ENCODE measurements at regions not wholly inside any gene's neighbourhood (a gene's known extent, or its start where the extent isn't known, plus 50 kb on each side); places are given as distances from the start of the nearest gene placed in this dataset.

DNA sequence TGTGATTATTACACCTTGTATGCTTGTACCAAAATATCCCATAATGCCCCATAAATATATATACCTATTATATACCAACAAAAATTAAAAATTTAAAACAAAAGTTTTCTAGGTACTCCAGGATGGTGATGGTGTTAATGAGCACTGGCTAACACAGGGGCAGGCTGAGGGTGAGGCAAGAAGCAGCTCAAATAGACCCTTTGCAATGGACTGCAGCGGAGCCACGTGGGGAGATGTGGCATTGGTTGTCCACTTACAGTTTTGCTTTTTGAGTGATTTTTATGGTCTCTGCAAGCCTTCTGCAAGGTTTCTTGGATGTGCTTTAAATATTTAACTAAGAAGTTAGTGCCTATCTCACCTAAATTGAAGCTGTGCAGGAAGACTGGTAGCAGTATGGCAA is 132.9 kb downstream of the RAP2A start (continued):
- TF ChIP-seq CTCF (IDR thresholded peaks at IDR 0.05 in 2 of 3, conservative IDR thresholded peaks at IDR 0.05 in 1 of 3; ENCODE audit: control insufficient read depth in 2 of 3, extremely low read depth in 1 of 3, insufficient read depth in 1 of 3, low read depth in 3 of 3, low read length in 3 of 3) (peak in 2 of 3 experiments; percentile 16 to 37; a peak in 1 of 6 replicates), SMC3 (IDR thresholded peaks at IDR 0.05; ENCODE audit: borderline replicate concordance, low read length) (peak; percentile 33; the same call in 1 of the 2 replicates)

GRCh38 chr13:97567510-97568243 is 133.7 kb downstream of the RAP2A start:
- ATAC-seq (peak; percentile 92), FAIRE-seq (no peak), DNase-seq (ENCODE audit: low read depth, low spot score) (peak; percentile 37)
- WGBS (ENCODE audit: insufficient coverage, insufficient replicate concordance, low lambda C conversion rate, missing lambda C conversion rate): 19% methylated on average over 3 of the region's 3 CpGs
- H3K4me1 ChIP-seq (ENCODE audit: control insufficient read depth, insufficient read depth, low read length): no peaks in the 10 kb centered on the region
- H4K20me1 ChIP-seq (ENCODE audit: control insufficient read depth, insufficient read depth): no peaks in the 10 kb centered on the region
- H3K36me3 ChIP-seq (ENCODE audit: control insufficient read depth in 2 of 2, insufficient read depth in 2 of 2, low read length in 1 of 2): no peaks in the 10 kb centered on the region
- H3K9me3 ChIP-seq (replicated peaks; ENCODE audit: control insufficient read depth, insufficient read depth, low read length): no peaks in the 10 kb centered on the region
- in situ Hi-C loops (cut with MboI): no loop called here
- no peaks in the 10 kb centered on the region for H3K79me2 ChIP-seq (ENCODE audit: control insufficient read depth, insufficient read depth, low read length)
- ChIA-PET POLR2A (interaction anchor here (1.3 kb wide), 1 partner anchor 133 kb away, joined by 3 read pairs; no protein-coding TSS in a partner anchor), RAD21 (ENCODE audit: unreplicated experiment) (interaction anchor here (0.7 to 1.9 kb wide), 6 partner anchors 13 to 459 kb away, joined by 3 to 10 read pairs (median 4); no protein-coding TSS in a partner anchor), SMC1A (ENCODE audit: uncharacterized antibody, unreplicated experiment) (interaction anchor here (0.6 to 1.8 kb wide), 10 partner anchors 27 to 208 kb away, joined by 3 to 10 read pairs (median 3); no protein-coding TSS in a partner anchor), CTCF (interaction anchor here (1.1 to 2.8 kb wide), 6 partner anchors 7 to 458 kb away, joined by 4 to 10 read pairs (median 6); partner anchors contain the start of gene RAP2A)
- intact Hi-C loops (cut with micrococcal nuclease; ENCODE audit: unreplicated experiment): loop anchor here (5.0 kb wide), 1 partner anchor 130 kb away; no protein-coding TSS in a partner anchor
- no TSS peak for BruUV-seq (replicated peaks)
- H3K27ac ChIP-seq (ENCODE audit: control insufficient read depth, insufficient read depth): no peak overlapping the region
- H3K4me3 ChIP-seq: no peak overlapping the region
- H3K4me2 ChIP-seq (ENCODE audit: control insufficient read depth, insufficient read depth): no peak overlapping the region
- no peak overlapping the region for H2AFZ ChIP-seq (ENCODE audit: control insufficient read depth, low read depth, low read length)
- H3K9ac ChIP-seq (ENCODE audit: control insufficient read depth, insufficient read depth, low read length): no peak overlapping the region
- no peaks in the 10 kb centered on the region for H3K27me3 ChIP-seq (replicated peaks in 1 of 2; ENCODE audit: control insufficient read depth in 2 of 2, insufficient read depth in 2 of 2, low read length in 1 of 2)
- TF ChIP-seq BCL11A (IDR thresholded peaks at IDR 0.05; ENCODE audit: low read depth, low read length) (no peak), IKZF1 (conservative IDR thresholded peaks at IDR 0.05) (peak; percentile 63), IKZF2 (IDR thresholded peaks at IDR 0.05) (peak; percentile 71 to 77), EED (IDR thresholded peaks at IDR 0.05; ENCODE audit: low read depth) (0 out of 2 replicates have a peak, but pooled peaks have one; percentile 33), CTCF (IDR thresholded peaks at IDR 0.05 in 2 of 3, conservative IDR thresholded peaks at IDR 0.05 in 1 of 3; ENCODE audit: control insufficient read depth in 2 of 3, extremely low read depth in 1 of 3, insufficient read depth in 1 of 3, low read depth in 3 of 3, low read length in 3 of 3) (no peak), CHD1 (IDR thresholded peaks at IDR 0.05; ENCODE audit: low read depth, low read length) (no peak), JUNB (IDR thresholded peaks at IDR 0.05) (peak; percentile 69), ETV6 (conservative IDR thresholded peaks at IDR 0.05 in 1 of 2, IDR thresholded peaks at IDR 0.05 in 1 of 2; ENCODE audit: borderline replicate concordance in 1 of 2, low read depth in 1 of 2) (peak in 1 of 2 experiments; percentile 37; a peak in 1 of 4 replicates), FOS (IDR thresholded peaks at IDR 0.05; ENCODE audit: borderline replicate concordance, extremely low read depth, insufficient read length) (no peak), JUND (IDR thresholded peaks at IDR 0.05; ENCODE audit: low read depth, low read length) (peak; percentile 69; the same call in 1 of the 2 replicates), CBX5 (IDR thresholded peaks at IDR 0.05; ENCODE audit: low read depth) (no peak), MEF2B (IDR thresholded peaks at IDR 0.05; ENCODE audit: partially characterized antibody, poor library complexity, severe bottlenecking) (no peak), SPI1 (IDR thresholded peaks at IDR 0.05; ENCODE audit: borderline replicate concordance, insufficient read depth, low read depth, low read length) (peak; percentile 52; the same call in 1 of the 2 replicates)

Measured in GM12878 (cell line).